ENCODE measurements at regions not wholly inside any gene's neighbourhood (a gene's known extent, or its start where the extent isn't known, plus 50 kb on each side); places are given as distances from the start of the nearest gene placed in this dataset.

- TF ChIP-seq, protein P1, sequence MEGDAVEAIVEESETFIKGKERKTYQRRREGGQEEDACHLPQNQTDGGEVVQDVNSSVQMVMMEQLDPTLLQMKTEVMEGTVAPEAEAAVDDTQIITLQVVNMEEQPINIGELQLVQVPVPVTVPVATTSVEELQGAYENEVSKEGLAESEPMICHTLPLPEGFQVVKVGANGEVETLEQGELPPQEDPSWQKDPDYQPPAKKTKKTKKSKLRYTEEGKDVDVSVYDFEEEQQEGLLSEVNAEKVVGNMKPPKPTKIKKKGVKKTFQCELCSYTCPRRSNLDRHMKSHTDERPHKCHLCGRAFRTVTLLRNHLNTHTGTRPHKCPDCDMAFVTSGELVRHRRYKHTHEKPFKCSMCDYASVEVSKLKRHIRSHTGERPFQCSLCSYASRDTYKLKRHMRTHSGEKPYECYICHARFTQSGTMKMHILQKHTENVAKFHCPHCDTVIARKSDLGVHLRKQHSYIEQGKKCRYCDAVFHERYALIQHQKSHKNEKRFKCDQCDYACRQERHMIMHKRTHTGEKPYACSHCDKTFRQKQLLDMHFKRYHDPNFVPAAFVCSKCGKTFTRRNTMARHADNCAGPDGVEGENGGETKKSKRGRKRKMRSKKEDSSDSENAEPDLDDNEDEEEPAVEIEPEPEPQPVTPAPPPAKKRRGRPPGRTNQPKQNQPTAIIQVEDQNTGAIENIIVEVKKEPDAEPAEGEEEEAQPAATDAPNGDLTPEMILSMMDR (IDR thresholded peaks at IDR 0.05): no peak
- TF ChIP-seq POLR2AphosphoS5 (IDR thresholded peaks at IDR 0.05; ENCODE audit: insufficient read depth in 1 of 2, low read depth in 1 of 2) (peak in 1 of 2 donors; percentile 70), POLR2A (IDR thresholded peaks at IDR 0.05) (no peak)
These were observed 487.4 kb upstream of the SOX9 start for GRCh38 chr17:71633391-71633849.

Data from vagina (tissue), 2 donors.